Sigmoid colon (tissue), 4 donors: ENCODE measurements at regions not wholly inside any gene's neighbourhood (a gene's known extent, or its start where the extent isn't known, plus 50 kb on each side); places are given as distances from the start of the nearest gene placed in this dataset.

ENCODE experiments used
- CTCF ChIP-seq, 4 experiments: fragments of 450-650 bp in 3 of 4; fragments of 200-600 bp in 1 of 4; IDR thresholded peaks; one replicate each; pipeline ENCODE4 v1.5.1; 2016 to 2019; ENCODE audit warnings: antibody characterized with exemption in 4 of 4, mild to moderate bottlenecking in 3 of 4, moderate library complexity in 2 of 4
- EP300 ChIP-seq, 4 donors: sonication (generic); formaldehyde crosslinking; IDR thresholded peaks; one replicate each; pipeline ENCODE4 v1.6.1; 2017; ENCODE audit warnings: antibody characterized with exemption in 4 of 4
- POLR2A ChIP-seq, 2 donors: fragments of 450-650 bp; IDR thresholded peaks; one replicate each; pipeline ENCODE4 v1.6.1; 2016; ENCODE audit warnings: antibody characterized with exemption in 2 of 2, mild to moderate bottlenecking in 2 of 2, moderate library complexity in 2 of 2
- POLR2AphosphoS5 ChIP-seq, 4 donors: sonication (generic); formaldehyde crosslinking; IDR thresholded peaks; one replicate each; pipeline ENCODE4 v1.6.1; 2017; ENCODE audit warnings: antibody characterized with exemption in 4 of 4

GRCh38 chr4:28092610-28093009, 1232.0 kb downstream of the STIM2 start:
- TF ChIP-seq CTCF (IDR thresholded peaks at IDR 0.05) (no peak), EP300 (IDR thresholded peaks at IDR 0.05) (no peak), POLR2A (IDR thresholded peaks at IDR 0.05) (no peak), POLR2AphosphoS5 (IDR thresholded peaks at IDR 0.05) (no peak)
